ENCODE measurements at regions not wholly inside any gene's neighbourhood (a gene's known extent, or its start where the extent isn't known, plus 50 kb on each side); places are given as distances from the start of the nearest gene placed in this dataset.

GRCh38 chr7:68576366-68576765, 1021.9 kb upstream of the AUTS2 start:
- no peak for TF ChIP-seq SIN3A (IDR thresholded peaks at IDR 0.05; ENCODE audit: borderline replicate concordance, insufficient read depth, low read length)
- no peak for TF ChIP-seq FOXP2 (optimal IDR thresholded peaks at IDR 0.05; ENCODE audit: borderline replicate concordance, extremely low read depth, extremely low read length, insufficient read depth)

DNA sequence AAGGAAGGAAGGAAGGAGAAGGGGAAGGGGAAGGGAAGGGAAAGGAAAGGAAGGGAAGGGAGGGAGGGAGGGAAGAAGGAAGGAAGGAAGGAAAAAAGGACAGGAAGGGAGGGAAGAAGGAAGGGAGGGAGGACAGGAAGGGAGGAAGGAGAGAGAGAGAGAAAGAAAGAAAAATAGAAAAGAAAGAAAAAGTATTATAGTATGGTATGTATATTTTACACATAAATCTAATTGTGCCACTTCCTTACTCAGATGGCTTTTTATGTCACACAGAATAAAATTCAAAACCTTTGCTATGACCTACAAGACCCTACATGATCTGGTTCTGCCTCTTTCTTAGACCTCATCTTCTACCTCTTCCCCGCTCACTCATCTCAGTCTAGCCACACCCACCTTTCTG, 1016.9 kb upstream of the AUTS2 start:
- TF ChIP-seq FOXP2 (optimal IDR thresholded peaks at IDR 0.05; ENCODE audit: borderline replicate concordance, extremely low read depth, extremely low read length, insufficient read depth) (no peak), SIN3A (IDR thresholded peaks at IDR 0.05; ENCODE audit: borderline replicate concordance, insufficient read depth, low read length) (no peak), TAF1 (IDR thresholded peaks at IDR 0.05; ENCODE audit: borderline replicate concordance, insufficient read depth, low read length) (no peak), POLR2AphosphoS5 (IDR thresholded peaks at IDR 0.05; ENCODE audit: low read depth, low read length) (no peak)
- TF ChIP-seq, protein P1, sequence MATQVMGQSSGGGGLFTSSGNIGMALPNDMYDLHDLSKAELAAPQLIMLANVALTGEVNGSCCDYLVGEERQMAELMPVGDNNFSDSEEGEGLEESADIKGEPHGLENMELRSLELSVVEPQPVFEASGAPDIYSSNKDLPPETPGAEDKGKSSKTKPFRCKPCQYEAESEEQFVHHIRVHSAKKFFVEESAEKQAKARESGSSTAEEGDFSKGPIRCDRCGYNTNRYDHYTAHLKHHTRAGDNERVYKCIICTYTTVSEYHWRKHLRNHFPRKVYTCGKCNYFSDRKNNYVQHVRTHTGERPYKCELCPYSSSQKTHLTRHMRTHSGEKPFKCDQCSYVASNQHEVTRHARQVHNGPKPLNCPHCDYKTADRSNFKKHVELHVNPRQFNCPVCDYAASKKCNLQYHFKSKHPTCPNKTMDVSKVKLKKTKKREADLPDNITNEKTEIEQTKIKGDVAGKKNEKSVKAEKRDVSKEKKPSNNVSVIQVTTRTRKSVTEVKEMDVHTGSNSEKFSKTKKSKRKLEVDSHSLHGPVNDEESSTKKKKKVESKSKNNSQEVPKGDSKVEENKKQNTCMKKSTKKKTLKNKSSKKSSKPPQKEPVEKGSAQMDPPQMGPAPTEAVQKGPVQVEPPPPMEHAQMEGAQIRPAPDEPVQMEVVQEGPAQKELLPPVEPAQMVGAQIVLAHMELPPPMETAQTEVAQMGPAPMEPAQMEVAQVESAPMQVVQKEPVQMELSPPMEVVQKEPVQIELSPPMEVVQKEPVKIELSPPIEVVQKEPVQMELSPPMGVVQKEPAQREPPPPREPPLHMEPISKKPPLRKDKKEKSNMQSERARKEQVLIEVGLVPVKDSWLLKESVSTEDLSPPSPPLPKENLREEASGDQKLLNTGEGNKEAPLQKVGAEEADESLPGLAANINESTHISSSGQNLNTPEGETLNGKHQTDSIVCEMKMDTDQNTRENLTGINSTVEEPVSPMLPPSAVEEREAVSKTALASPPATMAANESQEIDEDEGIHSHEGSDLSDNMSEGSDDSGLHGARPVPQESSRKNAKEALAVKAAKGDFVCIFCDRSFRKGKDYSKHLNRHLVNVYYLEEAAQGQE (IDR thresholded peaks at IDR 0.05; ENCODE audit: insufficient read depth in 1 of 2, low read depth in 2 of 2, low read length in 2 of 2) = no peak

DNA sequence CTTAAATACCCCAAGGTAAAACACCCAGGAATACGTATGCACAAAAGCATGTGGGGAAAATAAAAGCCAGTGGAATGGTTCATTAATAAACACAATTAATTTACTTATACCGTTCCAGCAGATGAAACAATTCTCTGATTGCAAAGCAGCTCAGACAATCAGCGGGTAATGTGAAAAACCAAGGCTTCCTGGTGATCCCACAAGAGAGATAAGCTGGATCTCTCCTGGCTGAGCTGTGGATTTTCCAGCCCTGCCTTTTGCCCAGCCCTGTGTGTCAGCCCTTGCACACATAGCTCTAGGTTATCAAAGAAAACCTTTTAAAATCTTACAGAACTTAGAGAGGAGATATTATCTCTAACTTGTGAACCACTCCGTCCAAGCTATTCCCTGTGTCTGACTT, 1010.7 kb upstream of the AUTS2 start:
- TF ChIP-seq TAF1 (IDR thresholded peaks at IDR 0.05; ENCODE audit: borderline replicate concordance, insufficient read depth, low read length) (no peak), FOXP2 (optimal IDR thresholded peaks at IDR 0.05; ENCODE audit: borderline replicate concordance, extremely low read depth, extremely low read length, insufficient read depth) (no peak)
- TF ChIP-seq, protein P1 (IDR thresholded peaks at IDR 0.05; ENCODE audit: insufficient read depth in 1 of 2, low read depth in 2 of 2, low read length in 2 of 2) = no peak

- TF ChIP-seq TAF1 (IDR thresholded peaks at IDR 0.05; ENCODE audit: borderline replicate concordance, insufficient read depth, low read length) = no peak
- TF ChIP-seq, protein P1 (IDR thresholded peaks at IDR 0.05; ENCODE audit: insufficient read depth in 1 of 2, low read depth in 2 of 2, low read length in 2 of 2) = no peak
- TF ChIP-seq POLR2AphosphoS5 (IDR thresholded peaks at IDR 0.05; ENCODE audit: low read depth, low read length) = no peak
- no peak for TF ChIP-seq FOXP2 (optimal IDR thresholded peaks at IDR 0.05; ENCODE audit: borderline replicate concordance, extremely low read depth, extremely low read length, insufficient read depth)
- no peak for TF ChIP-seq SIN3A (IDR thresholded peaks at IDR 0.05; ENCODE audit: borderline replicate concordance, insufficient read depth, low read length)
Observed at GRCh38 chr7:68601826-68602225, 996.4 kb upstream of the AUTS2 start.

DNA sequence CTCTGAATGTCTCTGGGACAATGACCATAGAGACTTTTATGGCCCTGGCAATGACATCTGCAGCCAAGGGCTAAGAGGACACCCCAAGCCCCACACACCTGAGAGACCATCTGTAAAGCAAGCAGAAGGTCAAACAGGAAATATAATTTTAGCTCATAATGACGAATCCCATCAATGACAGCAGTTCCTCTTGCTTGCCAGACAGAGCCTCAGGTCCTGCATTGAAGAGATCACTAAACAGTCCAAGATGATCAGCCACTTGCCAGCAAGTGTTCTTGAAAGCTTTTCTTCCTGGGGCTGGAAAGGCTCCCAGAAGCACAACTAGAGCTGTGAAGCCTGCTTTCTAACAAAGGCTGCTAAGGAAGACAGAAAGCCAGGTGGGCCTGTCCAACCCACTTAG, 993.7 kb upstream of the AUTS2 start:
- TF ChIP-seq SIN3A (IDR thresholded peaks at IDR 0.05; ENCODE audit: borderline replicate concordance, insufficient read depth, low read length) (no peak), FOXP2 (optimal IDR thresholded peaks at IDR 0.05; ENCODE audit: borderline replicate concordance, extremely low read depth, extremely low read length, insufficient read depth) (no peak), TAF1 (IDR thresholded peaks at IDR 0.05; ENCODE audit: borderline replicate concordance, insufficient read depth, low read length) (no peak), POLR2AphosphoS5 (IDR thresholded peaks at IDR 0.05; ENCODE audit: low read depth, low read length) (no peak)
- TF ChIP-seq, protein P1 (IDR thresholded peaks at IDR 0.05; ENCODE audit: insufficient read depth in 1 of 2, low read depth in 2 of 2, low read length in 2 of 2) = no peak

Data from PFSK-1 (cell line).